ENCODE measurements at regions not wholly inside any gene's neighbourhood (a gene's known extent, or its start where the extent isn't known, plus 50 kb on each side); places are given as distances from the start of the nearest gene placed in this dataset.

DNA sequence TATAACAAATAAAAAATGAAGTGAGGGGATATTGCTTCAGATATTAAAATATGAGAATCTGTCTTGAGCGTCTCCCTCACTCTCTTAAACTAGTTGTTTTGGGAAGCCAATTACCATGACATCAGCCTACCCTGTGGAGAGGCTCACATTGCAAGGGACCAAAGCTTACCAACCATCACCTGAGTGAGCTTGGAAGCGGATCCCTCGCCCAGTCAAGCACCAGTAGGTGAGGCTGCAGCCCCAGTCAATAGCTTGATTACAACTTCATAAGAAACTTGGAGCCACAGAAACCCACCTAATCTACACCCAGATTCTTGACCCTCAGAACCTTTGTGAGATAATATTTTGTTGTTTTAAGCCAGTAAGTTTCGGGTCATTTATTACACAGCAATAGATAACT lies 206.2 kb downstream of the CEMIP2 start:
- TF ChIP-seq CTCF (IDR thresholded peaks at IDR 0.05 in 8 of 11, conservative IDR thresholded peaks at IDR 0.05 in 3 of 11) (no peak), POLR2AphosphoS5 (IDR thresholded peaks at IDR 0.05) (no peak)
